ENCODE measurements at regions not wholly inside any gene's neighbourhood (a gene's known extent, or its start where the extent isn't known, plus 50 kb on each side); places are given as distances from the start of the nearest gene placed in this dataset.

- ATAC-seq = no peak
- Histone ChIP-seq H3K27me3 (no peaks in the 10 kb centered on the region), H3K9me3 (no peaks in the 10 kb centered on the region), H3K4me1 (no peaks in the 10 kb centered on the region), H3K27ac (no peak overlapping the region), H3K36me3 (no peaks in the 10 kb centered on the region), H3K4me3 (no peak overlapping the region)
- WGBS (ENCODE audit: insufficient coverage, low coverage, low lambda C conversion rate, missing lambda C conversion rate) = no CpG with 5 or more reads among the region's 4 CpGs
- DNase-seq = no peak
- TF ChIP-seq CTCF (IDR thresholded peaks at IDR 0.05) = no peak
- intact Hi-C loops (cut with DNase I) = no loop called here
Observed at GRCh38 chr6:21367148-21367547, 226.4 kb upstream of the SOX4 start.

GRCh38 chr6:21367649-21368154, 225.8 kb upstream of the SOX4 start:
- Histone ChIP-seq H3K4me1 (no peaks in the 10 kb centered on the region), H3K36me3 (no peaks in the 10 kb centered on the region), H3K4me3 (no peak overlapping the region), H3K9me3 (no peaks in the 10 kb centered on the region), H3K27ac (no peak overlapping the region), H3K27me3 (no peaks in the 10 kb centered on the region)
- TF ChIP-seq POLR2A (IDR thresholded peaks at IDR 0.05) = no peak
- no peak for TF ChIP-seq CTCF (IDR thresholded peaks at IDR 0.05)
- DNase-seq (no peak), ATAC-seq (no peak)
- intact Hi-C loops (cut with DNase I) = no loop called here
- 56% methylated on average over 2 of the region's 3 CpGs for WGBS (ENCODE audit: insufficient coverage, low coverage, low lambda C conversion rate, missing lambda C conversion rate)

- no peaks in the 10 kb centered on the region for H3K27me3 ChIP-seq
- 27% methylated on average over 1 of the region's 1 CpG for WGBS (ENCODE audit: insufficient coverage, low coverage, low lambda C conversion rate, missing lambda C conversion rate)
Observed at GRCh38 chr6:21371061-21371460, 222.5 kb upstream of the SOX4 start.

GRCh38 chr6:21371676-21372171, 221.8 kb upstream of the SOX4 start:
- Histone ChIP-seq H3K27ac (no peak overlapping the region), H3K9me3 (no peaks in the 10 kb centered on the region), H3K4me3 (no peak overlapping the region), H3K36me3 (no peaks in the 10 kb centered on the region), H3K27me3 (no peaks in the 10 kb centered on the region), H3K4me1 (no peaks in the 10 kb centered on the region)
- ATAC-seq (no peak), DNase-seq (no peak)
- WGBS (ENCODE audit: insufficient coverage, low coverage, low lambda C conversion rate, missing lambda C conversion rate) = 56% methylated on average over 6 of the region's 6 CpGs
- intact Hi-C loops (cut with DNase I) = no loop called here
- TF ChIP-seq POLR2A (IDR thresholded peaks at IDR 0.05) = no peak
- TF ChIP-seq CTCF (IDR thresholded peaks at IDR 0.05) = no peak

More at GRCh38 chr6:21371061-21371460, 222.5 kb upstream of the SOX4 start:
- no peaks in the 10 kb centered on the region for H3K9me3 ChIP-seq
- no peak for TF ChIP-seq CTCF (IDR thresholded peaks at IDR 0.05)
- no peak for TF ChIP-seq POLR2A (IDR thresholded peaks at IDR 0.05)
- ATAC-seq (no peak), DNase-seq (no peak)
- H3K36me3 ChIP-seq = no peaks in the 10 kb centered on the region
- H3K4me3 ChIP-seq = no peak overlapping the region
- intact Hi-C loops (cut with DNase I) = no loop called here
- H3K4me1 ChIP-seq = no peaks in the 10 kb centered on the region
- H3K27ac ChIP-seq = no peak overlapping the region
